Endothelial cell of umbilical vein (primary cell): ENCODE measurements at regions not wholly inside any gene's neighbourhood (a gene's known extent, or its start where the extent isn't known, plus 50 kb on each side); places are given as distances from the start of the nearest gene placed in this dataset.

Experiments used
- BruUV-seq: library from RNA; stranded (reverse); fragments of 400-500 nt; replicated peaks from 2 replicates; lab custom pipeline; 2021; lab: Mats Ljungman, UMichigan
- CTCF ChIA-PET: fragments of 300-600, 350-600 bp; sonication (Branson Sonifier 250); formaldehyde crosslinking; loops from one replicate; lab custom pipeline; 2021; ENCODE audit warnings: antibody characterized with exemption, inconsistent platforms; lab: Charles Lee
- POLR2A ChIA-PET: fragments of 300-600, 350-600 bp; sonication (Branson Sonifier 250); formaldehyde crosslinking; loops from one replicate; lab custom pipeline; 2021; ENCODE audit warnings: antibody characterized with exemption, inconsistent platforms; lab: Charles Lee
- DNase-seq: peaks from one replicate; pipeline ENCODE4 v3.0.0-alpha.2; 2011; ENCODE audit warnings: low read depth, low spot score
- FAIRE-seq: peaks from 2 replicates; lab custom pipeline; 2011; peaks lifted over from hg19 to GRCh38; lab: Jason Lieb, UNC
- H2AFZ ChIP-seq: 2 replicates; pipeline ENCODE4 v1.6.0; 2012; ENCODE audit warnings: low read depth, low read length, control low read depth, inconsistent platforms
- H3K27ac ChIP-seq: 2 replicates; pipeline ENCODE4 v1.5.1; 2011; ENCODE audit warnings: low read depth, mild to moderate bottlenecking, control low read depth, low read length, moderate library complexity; ENCODE audit not compliant: insufficient read depth
- H3K27me3 ChIP-seq, 2 experiments: 2 replicates each; pipeline versions ENCODE4 v1.6.0 to v1.6.1; 2011; ENCODE audit warnings: low read length in 2 of 2, mixed read lengths in 1 of 2; ENCODE audit not compliant: control insufficient read depth in 2 of 2, insufficient read depth in 2 of 2
- H3K36me3 ChIP-seq, 2 experiments: 2 replicates in 1 of 2; 3 replicates in 1 of 2; pipeline ENCODE4 v1.5.1; 2011; ENCODE audit warnings: low read length in 2 of 2, mild to moderate bottlenecking in 1 of 2, moderate library complexity in 1 of 2; ENCODE audit not compliant: control insufficient read depth in 2 of 2, insufficient read depth in 2 of 2; ENCODE audit errors: extremely low read depth in 1 of 2
- H3K4me1 ChIP-seq: 3 replicates; pipeline ENCODE4 v1.5.1; 2011; ENCODE audit warnings: mild to moderate bottlenecking, low read length; ENCODE audit not compliant: control insufficient read depth, insufficient read depth; ENCODE audit errors: extremely low read depth
- H3K4me2 ChIP-seq: 2 replicates; pipeline ENCODE4 v1.6.1; 2011; ENCODE audit warnings: low read length, control low read depth, mixed read lengths; ENCODE audit not compliant: insufficient read depth
- H3K4me3 ChIP-seq, 3 experiments: fragments of 200-600 bp in 1 of 3; sonication (generic), shearing (Covaris generic) in 1 of 3; replicated peaks in 1 of 3; 2 replicates each; pipeline ENCODE4 v1.5.1; 2011 to 2016; ENCODE audit warnings: control low read depth in 3 of 3, low read length in 3 of 3, mild to moderate bottlenecking in 2 of 3, inconsistent platforms in 1 of 3, low read depth in 1 of 3, moderate library complexity in 1 of 3; ENCODE audit not compliant: insufficient read depth in 1 of 3
- H3K79me2 ChIP-seq: 2 replicates; pipeline ENCODE4 v1.6.0; 2012; ENCODE audit warnings: low read length, inconsistent platforms; ENCODE audit not compliant: control insufficient read depth, insufficient read depth
- H3K9ac ChIP-seq: replicated peaks from 2 replicates; pipeline ENCODE3; 2011; ENCODE audit warnings: low read length, control low read depth; ENCODE audit not compliant: insufficient read depth; ENCODE audit errors: extremely low read depth
- H3K9me1 ChIP-seq: replicated peaks from 3 replicates; pipeline ENCODE4 v1.6.0; 2011; ENCODE audit warnings: mild to moderate bottlenecking, low read length; ENCODE audit not compliant: control insufficient read depth, insufficient read depth; ENCODE audit errors: extremely low read depth
- H3K9me3 ChIP-seq: replicated peaks from 2 replicates; pipeline ENCODE4 v1.5.1; 2012; ENCODE audit warnings: low read length, inconsistent platforms; ENCODE audit not compliant: control insufficient read depth, insufficient read depth
- H4K20me1 ChIP-seq: replicated peaks from 2 replicates; pipeline ENCODE3; 2011; ENCODE audit warnings: mild to moderate bottlenecking, low read length; ENCODE audit not compliant: control insufficient read depth, insufficient read depth; ENCODE audit errors: extremely low read depth
- CTCF ChIP-seq, 2 donors: IDR thresholded peaks; 1 replicate in 1 of 2; 2 replicates in 1 of 2; pipeline ENCODE4 v1.5.1; 2011; ENCODE audit warnings: low read length in 2 of 2, mild to moderate bottlenecking in 2 of 2, moderate library complexity in 2 of 2, control low read depth in 1 of 2, inconsistent platforms in 1 of 2, low read depth in 1 of 2; ENCODE audit not compliant: insufficient read depth in 1 of 2; ENCODE audit errors: extremely low read depth in 1 of 2
- EZH2 ChIP-seq: IDR thresholded peaks from 2 replicates; pipeline ENCODE4 v1.6.1; 2012; ENCODE audit warnings: borderline replicate concordance, low read depth, mild to moderate bottlenecking, moderate library complexity, low read length, inconsistent platforms; ENCODE audit not compliant: severe bottlenecking
- FOS ChIP-seq: IDR thresholded peaks from 2 replicates; pipeline ENCODE4 v1.6.1; 2011; ENCODE audit warnings: mild to moderate bottlenecking, low read length, moderate library complexity, borderline replicate concordance; ENCODE audit not compliant: insufficient read depth
- GATA2 ChIP-seq: IDR thresholded peaks from 2 replicates; pipeline ENCODE4 v1.7.0; 2011; ENCODE audit warnings: low read depth, mild to moderate bottlenecking, moderate library complexity, mixed read lengths, low read length; ENCODE audit not compliant: insufficient read length, insufficient read depth
- JUN ChIP-seq: IDR thresholded peaks from 2 replicates; pipeline ENCODE4 v1.6.1; 2011; ENCODE audit warnings: borderline replicate concordance, low read depth; ENCODE audit not compliant: insufficient read length, insufficient read depth
- MAX ChIP-seq: IDR thresholded peaks from 2 replicates; pipeline ENCODE4 v1.6.1; 2011; ENCODE audit not compliant: insufficient read depth, insufficient read length
- MYC ChIP-seq: IDR thresholded peaks from one replicate; pipeline ENCODE4 v1.6.1; 2011; ENCODE audit warnings: mild to moderate bottlenecking, low read depth, low read length
- POLR2A ChIP-seq: IDR thresholded peaks from 2 replicates; pipeline ENCODE4 v1.6.1; 2012; ENCODE audit warnings: low read depth, mild to moderate bottlenecking, control low read depth, low read length
- POLR2AphosphoS5 ChIP-seq: IDR thresholded peaks from 2 replicates; pipeline ENCODE4 v1.6.1; 2012; ENCODE audit warnings: low read depth, mild to moderate bottlenecking, control low read depth, low read length, moderate library complexity; ENCODE audit not compliant: insufficient read depth
- dilution Hi-C: fragments of 300-500 bp; cut with MboI; formaldehyde crosslinking; loops from one replicate; pipeline ENCODE4 v1.15.0; 2019; ENCODE audit warnings: low sequenced_read_pairs; ENCODE audit not compliant: extremely low pct_ligation_motif_present
- intact Hi-C: fragments of 100-400 bp; cut with micrococcal nuclease; formaldehyde crosslinking; loops from one replicate; pipeline ENCODE4 v1.10.0; 2022

GRCh38 chr7:41201021-41201420, 501.9 kb downstream of the INHBA start:
- Histone ChIP-seq H3K9me1 (no peaks in the 10 kb centered on the region), H3K79me2 (no peaks in the 10 kb centered on the region), H3K4me3 (no peak overlapping the region), H3K36me3 (no peaks in the 10 kb centered on the region), H3K27me3 (no peaks in the 10 kb centered on the region), H3K4me1 (no peaks in the 10 kb centered on the region), H3K9ac (no peak overlapping the region), H2AFZ (no peak overlapping the region), H3K4me2 (no peak overlapping the region), H3K9me3 (no peaks in the 10 kb centered on the region), H3K27ac (no peak overlapping the region), H4K20me1 (no peaks in the 10 kb centered on the region)
- intact Hi-C loops (no loop called here), dilution Hi-C loops (no loop called here)
- no peak for FAIRE-seq
- DNase-seq, result no peak
- CTCF ChIA-PET, result interaction anchor here (1.3 kb wide), 1 partner anchor 9 kb away, joined by 4 read pairs; no protein-coding TSS in a partner anchor
- no peak for TF ChIP-seq MAX
- TF ChIP-seq POLR2A, result no peak
- no peak for TF ChIP-seq EZH2
- TF ChIP-seq GATA2, result no peak
- no peak for TF ChIP-seq JUN
- TF ChIP-seq POLR2AphosphoS5, result no peak
- no peak for TF ChIP-seq FOS
- no peak for TF ChIP-seq MYC
- no peak for TF ChIP-seq CTCF (IDR thresholded peaks at IDR 0.05; ENCODE audit: extremely low read depth in 1 of 2, insufficient read depth in 1 of 2, low read depth in 1 of 2, low read length in 2 of 2)
- POLR2A ChIA-PET, result interaction anchor here (0.7 kb wide), 1 partner anchor 39 kb away, joined by 3 read pairs; no protein-coding TSS in a partner anchor
- no TSS peak for BruUV-seq
